Hematopoietic multipotent progenitor cell treated with erythropoietin and hydrocortisone succinate and interleukin-3 and kit ligand, for 4 days (in vitro differentiated cells): ENCODE measurements at regions not wholly inside any gene's neighbourhood (a gene's known extent, or its start where the extent isn't known, plus 50 kb on each side); places are given as distances from the start of the nearest gene placed in this dataset.

Experiments used
- DNase-seq: peaks from one replicate; pipeline ENCODE4 v3.0.0-alpha.2; 2015

DNA sequence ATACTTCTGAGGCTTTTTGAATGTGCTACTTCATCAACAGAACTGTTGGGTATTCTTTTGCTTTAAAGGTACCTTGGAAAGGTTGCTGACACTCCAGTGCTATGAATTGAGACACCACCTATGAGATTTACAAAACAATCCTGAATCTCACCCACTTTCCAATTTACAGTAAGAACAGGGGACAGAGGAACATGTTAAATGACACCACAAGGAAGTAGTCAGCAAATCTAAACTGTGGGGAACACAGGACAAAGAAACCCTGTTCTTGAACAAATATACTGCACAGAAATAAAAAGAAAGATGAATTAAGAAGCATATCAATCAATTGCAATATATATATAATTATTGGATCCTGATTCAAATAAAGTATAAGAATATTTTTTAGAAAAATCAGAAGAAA is 216.7 kb upstream of the ARID1B start:
- no peak for DNase-seq

DNA sequence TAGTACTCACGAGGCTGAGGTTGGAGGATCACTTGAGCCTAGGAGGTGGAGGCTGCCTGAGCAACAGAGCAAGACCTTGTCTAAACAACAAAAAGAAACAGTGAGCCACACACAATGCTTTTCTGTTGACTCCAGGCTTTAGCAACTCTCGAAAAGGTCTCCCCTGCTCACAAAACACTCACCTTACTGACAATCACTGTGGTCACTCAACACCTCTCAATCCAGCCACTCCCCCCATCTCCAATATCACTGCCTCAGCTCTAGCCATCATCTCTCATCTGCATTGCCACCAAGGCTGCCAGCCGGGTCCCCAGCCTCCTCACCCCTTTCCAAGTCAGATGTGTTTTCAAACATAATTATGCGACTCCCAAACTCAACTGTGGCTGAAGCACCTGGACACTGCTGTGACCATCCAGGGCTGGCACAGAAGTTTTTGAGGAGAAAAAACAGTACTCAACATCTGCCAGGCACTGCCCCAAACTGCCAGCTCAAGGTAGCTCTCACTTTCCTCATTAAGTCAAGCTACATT is 218.0 kb upstream of the ARID1B start:
- DNase-seq = no peak

DNA sequence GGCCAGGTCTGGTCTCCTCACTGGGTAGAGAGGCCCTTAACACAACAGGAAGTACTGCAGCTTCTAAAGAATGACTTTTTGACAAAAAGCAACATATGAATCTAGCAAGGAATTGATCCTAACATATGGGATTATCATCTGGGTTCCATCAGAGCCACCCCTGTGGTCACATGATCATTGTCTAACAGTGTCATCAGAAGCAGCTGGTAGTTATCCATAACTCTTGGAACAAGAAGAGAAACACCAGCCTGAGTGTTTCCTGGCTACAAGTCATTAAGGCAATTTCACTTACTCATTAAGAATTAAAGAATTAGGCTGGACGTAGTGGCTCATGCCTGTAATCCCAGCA is 219.3 kb upstream of the ARID1B start:
- DNase-seq = no peak

DNA sequence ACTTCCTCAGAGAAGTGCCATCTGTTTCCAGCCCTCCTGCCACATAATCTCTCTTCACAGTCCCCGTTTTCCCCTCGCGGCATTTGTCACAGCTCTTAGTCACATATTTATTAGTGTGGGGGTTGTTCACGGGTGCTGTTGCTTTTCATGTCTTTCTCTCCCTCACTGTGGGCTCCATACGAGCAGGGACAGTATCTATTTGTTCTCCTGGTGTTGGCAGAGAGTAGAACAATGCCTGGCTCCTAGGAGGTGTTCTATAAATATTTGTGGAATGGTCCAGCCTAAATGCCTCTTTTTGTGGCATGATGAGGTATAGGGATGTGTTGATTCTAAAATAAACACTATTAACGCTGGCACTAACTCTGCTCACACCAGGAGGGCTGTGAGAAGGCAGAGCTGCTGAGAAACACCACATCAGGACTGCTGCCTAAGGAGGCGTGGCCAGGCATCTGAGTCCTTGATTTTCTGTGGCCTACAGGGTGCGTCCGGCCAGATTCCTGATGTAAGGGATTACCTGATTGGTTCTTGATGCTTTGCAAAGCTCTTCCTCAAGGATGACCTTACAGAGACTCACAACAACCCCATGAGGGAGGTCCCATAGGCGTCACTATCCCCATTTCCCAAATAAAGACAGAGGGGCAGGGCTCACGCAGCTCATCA is 219.8 kb upstream of the ARID1B start:
- DNase-seq = peak; percentile 74

DNA sequence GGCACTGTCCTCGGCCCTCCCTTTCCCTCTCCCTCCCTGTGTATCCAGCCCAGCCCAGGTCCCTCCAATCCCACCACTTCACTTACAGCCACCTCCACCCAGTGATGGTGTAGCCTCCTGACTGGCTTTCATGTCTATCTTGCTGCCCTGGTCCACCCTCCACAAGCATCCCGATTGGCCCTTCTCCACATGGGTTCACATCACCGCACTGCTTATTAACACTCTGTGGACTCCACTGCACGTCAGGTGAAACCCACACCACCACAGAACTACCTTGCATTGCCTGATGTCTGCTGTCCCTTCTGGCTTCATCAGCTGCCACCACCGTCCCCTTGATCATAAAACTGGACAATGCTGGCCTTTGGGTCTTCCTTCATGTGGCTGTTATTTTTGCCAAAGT is 220.4 kb upstream of the ARID1B start:
- DNase-seq = no peak

DNA sequence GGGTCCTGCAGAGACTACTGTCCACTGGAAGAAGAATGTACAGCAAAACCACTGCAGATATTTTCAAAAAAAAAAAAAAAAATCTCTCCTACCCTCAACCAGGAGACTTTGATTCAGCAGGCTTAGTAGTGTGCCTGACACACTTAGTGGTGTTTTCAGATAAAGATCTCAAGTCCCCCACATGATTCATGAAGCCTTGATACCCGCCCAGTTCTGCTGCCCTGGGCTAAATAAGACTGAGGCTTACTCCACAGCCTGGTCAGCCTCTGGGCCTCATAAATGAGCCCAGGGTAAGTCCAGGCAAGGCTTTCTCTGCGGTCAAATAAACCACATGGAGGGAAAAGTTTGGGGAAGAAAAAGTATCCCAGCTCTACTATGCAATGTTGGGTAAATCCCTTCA is 222.1 kb upstream of the ARID1B start:
- DNase-seq = peak; percentile 25

DNA sequence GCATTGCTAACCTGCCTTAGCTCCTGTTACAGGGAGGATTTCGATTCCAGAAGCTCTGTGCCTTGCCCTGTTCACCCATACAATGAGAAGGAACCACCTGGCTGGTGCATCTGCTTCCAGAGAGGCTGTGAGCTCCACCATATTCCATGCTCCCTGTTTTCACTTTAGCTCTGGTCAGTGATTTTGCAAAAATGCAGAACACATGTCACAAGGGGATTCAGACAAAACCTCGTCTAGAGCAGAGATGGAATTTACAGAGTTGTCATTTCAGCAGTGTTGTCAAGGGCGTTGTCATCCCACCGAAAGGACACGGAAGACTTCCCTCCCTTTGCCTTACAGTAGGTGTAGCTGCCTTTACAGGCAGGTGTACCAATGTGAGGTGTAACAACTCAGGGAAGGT is 223.0 kb upstream of the ARID1B start:
- DNase-seq = no peak

DNA sequence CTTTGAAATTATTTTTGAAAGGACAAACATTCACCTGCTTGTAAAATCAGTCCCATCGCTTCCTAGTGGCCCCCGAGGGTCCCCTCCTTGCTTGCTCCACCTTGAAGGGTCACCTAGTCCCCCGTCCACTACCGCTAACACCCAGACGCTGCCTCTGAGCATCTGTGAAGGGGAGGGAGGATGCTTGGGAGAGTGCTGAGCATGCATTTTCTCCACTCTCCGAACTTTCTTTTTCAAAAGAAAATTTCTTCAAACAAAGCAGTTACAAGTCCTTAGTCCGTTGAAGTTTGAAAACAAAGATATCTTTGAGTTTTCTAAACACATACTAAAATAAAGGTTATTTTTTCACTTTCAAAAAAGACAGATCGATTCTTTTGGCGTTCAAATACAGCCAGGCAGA is 224.3 kb upstream of the ARID1B start:
- no peak for DNase-seq

DNA sequence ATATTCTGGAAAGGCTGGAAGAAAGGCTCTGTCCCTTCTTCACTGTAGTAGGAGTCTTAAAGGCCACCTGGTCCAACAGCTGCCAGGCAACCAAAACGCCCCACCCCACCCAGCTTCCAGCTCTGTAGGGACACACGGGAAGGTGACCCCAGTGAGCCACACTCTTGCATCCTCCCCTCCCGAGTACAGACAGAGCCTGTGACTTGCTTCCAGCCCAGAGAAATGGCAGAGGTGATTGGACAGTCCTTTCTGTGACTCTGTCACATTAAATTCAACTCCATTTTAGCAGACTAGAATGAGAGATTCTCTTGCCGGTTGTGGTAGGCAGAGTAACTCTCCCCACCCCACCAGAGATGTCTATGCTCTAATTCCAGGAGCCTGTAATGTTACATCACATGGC is 226.2 kb upstream of the ARID1B start:
- DNase-seq = no peak

DNA sequence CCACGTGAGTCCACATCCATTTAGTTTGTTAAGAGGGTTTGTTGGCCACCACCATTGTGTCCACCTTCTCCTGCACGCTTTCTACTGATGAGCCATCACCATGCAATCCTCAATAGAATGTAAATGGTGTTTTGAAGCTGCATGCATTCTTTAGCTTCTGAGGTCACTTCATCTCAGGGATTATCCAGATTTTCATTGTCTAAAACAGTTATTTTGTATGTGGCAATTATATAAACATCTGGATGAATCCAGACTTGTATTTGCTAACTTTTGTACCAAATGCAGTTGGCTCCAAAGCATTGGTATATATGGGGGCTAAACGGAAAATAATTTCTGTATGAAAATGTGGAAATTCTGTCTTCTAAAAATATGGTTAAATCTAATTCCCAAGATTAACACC is 231.2 kb upstream of the ARID1B start:
- DNase-seq = no peak

DNA sequence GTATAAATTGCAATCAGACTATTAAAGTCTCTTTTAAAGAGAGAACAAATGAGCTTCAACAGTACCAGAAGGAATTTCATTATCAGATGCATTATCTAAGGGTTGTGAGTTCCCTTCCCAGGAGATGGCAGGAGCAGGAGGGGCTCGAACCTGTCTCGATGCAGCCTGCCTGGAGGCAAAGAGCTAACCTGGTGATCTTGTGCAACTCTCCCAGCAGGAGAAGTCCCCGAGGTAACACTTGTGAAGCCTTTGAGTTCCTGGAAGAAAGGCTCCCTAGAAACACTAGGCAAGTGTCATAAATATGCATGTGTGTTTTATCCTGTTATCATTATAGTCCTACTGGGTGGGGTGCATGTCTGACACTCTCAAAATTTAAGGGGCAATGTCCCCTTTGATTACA is 232.2 kb upstream of the ARID1B start:
- no peak for DNase-seq

DNA sequence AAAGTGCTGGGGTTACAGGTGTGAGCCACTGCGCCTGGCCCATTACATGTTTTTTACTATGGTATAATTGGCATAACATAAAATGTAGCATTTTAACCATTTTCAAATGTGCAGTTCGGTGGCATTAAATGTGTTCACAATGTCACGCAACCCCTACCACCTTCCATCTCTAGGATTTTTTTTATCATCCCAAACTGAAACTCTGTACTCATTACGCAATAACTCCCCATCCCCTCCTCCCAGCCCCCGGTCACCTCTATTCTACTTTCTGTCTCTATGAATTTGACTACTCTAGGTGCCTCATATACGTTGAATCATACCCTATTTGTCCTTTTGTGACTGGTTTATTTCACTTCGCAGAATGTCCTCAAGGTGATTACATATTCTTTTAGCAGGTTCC is 233.1 kb upstream of the ARID1B start:
- no peak for DNase-seq

DNA sequence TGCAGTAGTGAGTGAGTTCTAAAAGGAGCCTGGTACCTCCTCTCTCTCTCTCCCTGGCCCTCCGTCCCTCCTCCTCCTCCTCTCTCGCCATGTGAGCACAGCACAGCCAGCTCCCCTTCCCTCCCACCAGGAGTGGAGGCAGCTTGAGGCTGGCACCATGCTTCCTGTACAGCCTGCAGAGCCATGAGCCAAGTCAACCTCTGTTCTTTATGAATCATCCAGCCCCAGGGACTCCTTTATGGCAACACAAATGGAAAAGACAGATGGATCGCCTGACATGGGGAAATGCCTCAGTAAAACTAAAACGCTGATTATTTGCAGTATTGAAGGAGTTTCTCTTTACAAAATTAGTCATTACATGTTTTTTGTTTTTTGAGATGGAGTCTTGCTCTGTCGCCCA is 233.7 kb upstream of the ARID1B start:
- no peak for DNase-seq

DNA sequence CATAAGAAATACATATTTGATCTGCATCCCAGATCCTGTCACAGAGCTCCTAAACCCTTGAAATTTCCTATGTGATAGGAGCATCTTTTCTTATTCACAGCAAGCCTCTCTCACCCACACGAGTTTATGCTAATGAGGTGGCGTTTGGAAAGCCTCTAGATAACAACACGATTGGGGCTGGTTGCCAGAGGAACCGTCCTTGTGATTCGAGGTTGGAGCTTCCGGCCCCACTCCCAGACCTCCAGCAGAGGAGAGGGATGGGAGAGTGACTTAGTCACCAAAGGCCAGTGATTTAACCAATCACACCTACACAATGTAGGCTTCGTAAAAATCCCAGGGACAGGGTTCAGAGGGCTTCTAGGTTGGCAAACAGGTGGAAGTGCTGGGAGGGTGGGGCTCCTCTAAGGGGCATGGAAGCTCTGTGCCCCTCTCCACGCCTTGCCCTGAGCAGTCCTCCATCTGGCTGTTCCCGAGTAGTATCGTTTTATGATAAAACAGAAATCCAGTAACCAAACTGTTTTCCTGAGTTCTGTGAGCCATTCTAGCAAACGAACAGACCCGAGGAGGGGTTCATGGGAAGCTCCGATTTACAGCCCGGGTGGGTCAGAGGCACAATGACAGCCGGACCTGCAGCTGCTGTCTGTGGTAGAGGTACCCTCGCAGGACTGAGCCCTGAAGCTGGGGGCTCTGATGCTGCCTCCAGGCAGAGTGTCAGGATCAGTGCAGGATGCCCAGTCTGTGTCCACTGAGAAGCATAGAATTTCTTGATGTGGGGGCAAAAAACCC is 238.1 kb upstream of the ARID1B start:
- DNase-seq = no peak

DNA sequence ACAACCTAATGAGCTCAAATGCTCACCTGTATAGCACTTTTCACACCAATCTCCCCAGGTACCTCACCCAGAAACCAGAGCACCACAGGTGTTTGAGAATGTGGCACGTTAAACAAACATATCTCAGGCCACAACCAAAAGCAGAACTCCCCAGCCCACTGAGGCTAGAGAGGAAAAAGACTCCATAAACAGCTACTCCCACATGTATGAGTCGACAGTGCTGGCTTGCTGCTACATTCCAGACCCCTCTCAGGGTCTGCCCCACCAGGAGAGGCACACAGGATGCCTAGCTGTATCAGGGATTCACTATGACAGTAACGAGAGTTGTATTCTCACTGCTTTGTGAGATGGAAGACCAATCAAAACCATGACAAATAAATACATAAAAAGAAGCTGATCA is 242.6 kb upstream of the ARID1B start:
- DNase-seq = no peak

DNA sequence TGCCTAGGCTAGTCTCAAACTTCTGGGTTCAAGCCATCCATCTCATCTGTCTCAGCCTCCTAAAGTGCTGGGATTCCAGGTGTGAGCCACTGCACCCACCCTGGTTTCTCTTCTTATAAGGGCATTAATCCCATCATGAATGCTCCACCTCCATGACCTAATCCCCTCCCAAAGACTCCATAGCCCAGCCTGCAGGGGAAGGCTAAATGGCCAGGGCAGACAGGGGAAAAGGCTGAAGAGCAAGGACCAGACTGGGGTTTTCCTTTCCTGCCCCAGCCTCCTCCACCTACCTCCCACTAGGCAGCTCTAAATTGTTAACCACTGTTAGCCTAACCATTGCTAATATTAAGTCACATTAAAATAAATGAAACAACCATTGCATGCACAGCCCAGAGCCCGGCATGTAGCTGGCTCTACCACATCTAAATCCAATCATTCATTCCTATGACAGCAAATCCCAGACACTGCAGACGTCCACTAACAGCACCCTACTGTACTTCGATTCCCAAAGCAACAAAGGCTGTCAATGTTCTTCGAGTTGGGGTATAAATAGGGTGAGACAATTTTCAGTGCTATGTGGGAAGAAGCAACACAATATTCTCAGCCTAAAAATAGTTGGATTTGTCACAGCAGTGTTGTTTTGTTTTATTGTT is 243.2 kb upstream of the ARID1B start:
- DNase-seq = no peak

DNA sequence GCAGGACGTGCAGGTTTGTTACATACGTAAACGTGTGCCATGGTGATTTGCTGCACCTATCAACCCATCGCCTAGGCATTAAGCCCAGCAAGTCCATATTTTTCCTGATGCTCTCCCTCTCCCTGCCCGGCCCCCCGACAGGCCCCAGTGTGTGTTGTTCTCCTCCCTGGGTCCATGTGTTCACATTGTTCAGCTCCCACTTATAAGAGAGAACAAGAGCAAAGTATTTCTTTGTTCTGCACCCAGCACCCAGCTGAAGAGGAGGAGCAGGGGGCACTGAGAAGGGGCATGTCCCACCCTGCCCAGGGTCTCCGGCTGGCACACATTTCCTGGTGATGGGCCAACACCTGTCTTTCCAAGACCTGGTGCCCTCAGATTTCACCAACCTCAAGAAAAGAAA is 251.1 kb upstream of the ARID1B start:
- no peak for DNase-seq

DNA sequence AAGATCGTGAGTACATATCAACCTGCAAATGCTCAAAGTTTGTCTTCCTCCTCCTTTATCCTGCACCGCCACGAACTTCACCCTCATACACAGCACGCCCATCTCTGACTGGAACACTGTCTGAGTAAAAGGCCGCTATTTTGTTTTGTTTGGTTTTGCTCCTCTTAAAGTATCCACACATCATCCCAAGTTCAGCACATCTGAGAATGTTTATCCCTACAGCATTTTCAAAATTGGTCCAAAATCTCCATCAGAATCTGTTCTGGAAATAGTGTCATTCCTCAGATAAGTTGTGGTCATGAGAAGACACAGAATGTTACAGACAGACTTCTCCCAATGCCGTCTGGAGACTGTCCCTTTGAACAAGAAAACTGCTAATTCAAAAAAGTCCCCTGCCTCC is 251.6 kb upstream of the ARID1B start:
- DNase-seq = no peak

DNA sequence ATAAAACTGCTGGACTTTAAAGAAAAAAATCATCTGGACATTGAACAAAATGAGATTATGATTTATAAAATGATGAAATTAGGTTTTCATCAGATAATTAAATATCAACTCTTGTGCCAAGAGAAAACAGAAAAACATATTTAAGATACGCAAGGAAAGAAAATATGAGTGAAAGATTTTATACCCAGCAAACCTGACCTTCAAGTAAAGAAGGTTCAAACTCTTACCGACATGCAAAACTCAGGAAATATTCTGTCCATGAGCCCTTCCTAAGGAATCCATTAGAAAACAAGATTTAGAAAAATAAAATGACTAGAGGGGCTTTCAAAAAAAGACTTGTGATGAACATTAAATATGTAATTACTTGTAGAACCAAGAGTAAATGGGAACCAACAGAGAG is 257.2 kb upstream of the ARID1B start:
- no peak for DNase-seq

DNA sequence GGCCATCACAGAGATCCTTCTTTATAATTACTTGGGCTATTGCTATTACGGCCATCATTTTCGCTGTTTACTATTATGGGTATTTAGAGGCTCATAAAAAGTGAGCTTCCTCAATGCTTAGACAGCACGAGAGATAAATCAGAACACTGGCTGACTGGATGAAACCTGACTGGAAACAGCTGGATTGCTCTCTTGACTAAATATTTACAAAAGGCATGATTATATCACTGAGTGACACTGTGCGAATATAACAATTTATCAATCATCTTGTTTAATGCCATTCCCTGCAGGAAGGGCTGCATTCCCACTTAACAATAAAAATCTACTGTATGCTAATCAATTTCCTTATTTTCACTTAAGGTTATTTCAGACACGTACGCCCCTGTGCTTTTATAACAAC is 260.1 kb upstream of the ARID1B start:
- no peak for DNase-seq

DNA sequence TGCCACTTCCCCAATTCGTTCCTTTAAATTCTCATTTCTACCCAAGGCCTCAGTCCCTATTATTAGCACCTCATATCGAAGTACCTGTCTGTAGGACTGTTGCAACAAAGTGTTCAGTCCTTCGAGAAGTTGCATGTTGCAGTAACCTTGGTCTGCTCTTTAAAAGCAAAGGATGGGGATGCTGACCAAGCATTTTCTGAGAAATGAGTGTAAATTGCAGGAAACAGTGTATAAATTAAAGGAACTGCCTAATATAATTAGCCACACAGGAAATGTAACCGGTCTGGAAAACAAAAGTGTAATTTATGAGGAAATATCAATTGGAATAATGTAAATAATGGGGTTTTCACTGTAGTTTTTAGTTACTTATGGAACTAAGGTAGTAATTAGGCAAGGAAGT is 261.9 kb upstream of the ARID1B start:
- DNase-seq = peak; percentile 5

DNA sequence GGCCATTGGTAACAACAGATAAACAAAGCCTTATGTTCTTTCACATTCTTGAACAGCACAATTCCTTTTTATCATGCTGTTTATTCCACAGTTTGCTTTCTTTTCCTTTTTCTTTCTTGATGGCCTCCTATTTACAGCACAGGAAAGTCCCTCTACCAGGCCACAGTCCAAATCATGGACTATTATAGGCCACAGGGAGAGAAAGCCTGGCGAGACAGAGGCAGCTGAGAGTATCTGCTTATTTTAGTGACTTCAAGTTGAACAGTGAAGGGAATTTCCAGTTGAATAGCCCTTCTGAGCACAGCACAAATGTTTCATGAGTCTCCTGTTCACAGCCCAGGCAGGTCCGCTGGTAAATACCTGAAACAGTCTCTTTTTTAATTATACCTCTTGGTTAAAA is 263.7 kb upstream of the ARID1B start:
- DNase-seq = no peak

DNA sequence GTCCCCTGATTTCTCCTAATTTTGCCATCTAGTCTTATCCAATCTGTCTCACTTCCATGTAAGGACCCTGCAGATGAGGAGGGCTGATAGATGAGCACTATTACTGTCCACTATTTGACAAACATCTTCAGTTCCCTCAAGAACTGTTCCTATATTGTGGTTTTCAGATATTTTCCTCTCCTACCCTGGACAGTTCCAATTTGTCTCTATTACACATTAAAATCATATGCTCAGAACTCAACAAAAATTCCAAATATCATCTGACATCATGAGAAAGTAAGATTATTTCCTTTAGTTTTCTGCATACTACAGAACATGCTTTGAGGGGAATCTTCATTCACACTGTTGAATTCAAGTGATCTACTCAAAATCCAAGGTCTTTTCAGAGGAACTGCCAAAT is 265.6 kb upstream of the ARID1B start:
- DNase-seq = no peak

DNA sequence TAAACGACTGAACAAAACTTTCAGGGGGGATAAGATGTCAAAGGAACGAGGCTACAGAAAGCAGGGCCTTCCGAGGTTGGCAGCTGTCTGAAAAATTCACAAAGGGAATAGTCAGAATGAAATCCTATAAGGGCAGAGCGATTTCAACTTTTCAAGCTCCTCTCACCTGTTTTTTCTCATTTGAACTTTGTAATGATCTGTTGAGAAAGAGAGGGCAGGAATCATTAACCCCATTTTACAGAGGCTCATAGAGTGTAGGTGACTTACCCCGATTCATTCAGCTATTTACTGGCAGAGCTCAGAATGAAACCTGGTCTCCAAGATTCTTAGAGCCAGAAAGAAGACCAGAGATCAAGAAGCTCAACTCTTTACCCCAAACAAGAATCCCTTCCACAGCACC is 266.1 kb upstream of the ARID1B start:
- no peak for DNase-seq
